Skeletal muscle satellite cell (primary cell): ENCODE measurements at regions not wholly inside any gene's neighbourhood (a gene's known extent, or its start where the extent isn't known, plus 50 kb on each side); places are given as distances from the start of the nearest gene placed in this dataset.
"Not testable (repeated sequence)": the region's sequence is repeated elsewhere in the genome, so short reads cannot be mapped to it uniquely, and the experiment has no call there.

ENCODE experiments used
- H3K27me3 ChIP-seq: 2 replicates; pipeline ENCODE4 v1.7.0; 2013; ENCODE audit warnings: low read length; ENCODE audit not compliant: control insufficient read depth, insufficient read depth
- H3K36me3 ChIP-seq: 2 replicates; pipeline ENCODE4 v1.7.0; 2013; ENCODE audit warnings: mild to moderate bottlenecking, control low read depth, low read length; ENCODE audit not compliant: insufficient read depth
- H3K4me1 ChIP-seq: 2 replicates; pipeline ENCODE4 v1.7.0; 2013; ENCODE audit warnings: low read length; ENCODE audit not compliant: control insufficient read depth, insufficient read depth
- H3K4me2 ChIP-seq: 2 replicates; pipeline ENCODE4 v1.7.0; 2013; ENCODE audit warnings: mild to moderate bottlenecking, low read length
- H3K4me3 ChIP-seq: 2 replicates; pipeline ENCODE4 v1.7.0; 2013; ENCODE audit warnings: low read length
- H3K9ac ChIP-seq: 2 replicates; pipeline ENCODE4 v1.7.0; 2013; ENCODE audit warnings: mild to moderate bottlenecking, low read depth, low read length, moderate library complexity
- H3K9me3 ChIP-seq: replicated peaks from 2 replicates; pipeline ENCODE4 v1.7.0; 2013; ENCODE audit warnings: mild to moderate bottlenecking, control low read depth, low read length

DNA sequence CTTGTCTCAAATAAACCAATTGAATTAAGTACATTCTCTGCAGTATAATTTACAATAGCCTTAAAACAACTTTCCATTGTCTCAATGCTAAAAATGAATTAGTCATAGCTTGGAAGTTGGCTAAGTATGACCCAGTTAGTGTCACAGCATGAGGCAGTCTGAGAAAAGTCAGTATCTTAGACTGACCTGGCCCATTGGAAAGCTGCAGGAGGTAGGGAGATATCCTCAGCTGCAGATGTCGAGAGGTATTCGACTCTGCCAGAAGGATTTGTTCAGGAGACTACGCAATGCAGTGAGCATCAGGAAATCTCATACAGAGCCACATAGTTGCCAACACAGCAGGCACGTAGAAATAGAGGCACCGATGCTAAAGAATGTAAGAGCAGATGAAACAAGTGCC is 350.9 kb upstream of the NRSN1 start:
- Histone ChIP-seq H3K4me1 (no peaks in the 10 kb centered on the region), H3K9ac (no peak overlapping the region), H3K4me3 (no peak overlapping the region)

GRCh38 chr6:23783901-23784300 is 342.1 kb upstream of the NRSN1 start:
- no peak overlapping the region for H3K4me3 ChIP-seq
- H3K4me2 ChIP-seq = no peak overlapping the region
- H3K4me1 ChIP-seq = no peaks in the 10 kb centered on the region
- no peaks in the 10 kb centered on the region for H3K36me3 ChIP-seq
- no peak overlapping the region for H3K9ac ChIP-seq
- no peaks in the 10 kb centered on the region for H3K9me3 ChIP-seq
- H3K27me3 ChIP-seq = no peaks in the 10 kb centered on the region

More for the DNA sequence above, 350.9 kb upstream of the NRSN1 start:
- H3K9me3 ChIP-seq = no peaks in the 10 kb centered on the region
- H3K4me2 ChIP-seq = no peak overlapping the region
- H3K27me3 ChIP-seq = no peaks in the 10 kb centered on the region
- no peaks in the 10 kb centered on the region for H3K36me3 ChIP-seq

GRCh38 chr6:23784301-23784919 is 341.6 kb upstream of the NRSN1 start:
- H3K4me3 ChIP-seq = no peak overlapping the region
- no peak overlapping the region for H3K9ac ChIP-seq
- H3K36me3 ChIP-seq = no peaks in the 10 kb centered on the region
- H3K9me3 ChIP-seq = no peaks in the 10 kb centered on the region
- no peak overlapping the region for H3K4me2 ChIP-seq
- H3K4me1 ChIP-seq = no peaks in the 10 kb centered on the region
- no peaks in the 10 kb centered on the region for H3K27me3 ChIP-seq

DNA sequence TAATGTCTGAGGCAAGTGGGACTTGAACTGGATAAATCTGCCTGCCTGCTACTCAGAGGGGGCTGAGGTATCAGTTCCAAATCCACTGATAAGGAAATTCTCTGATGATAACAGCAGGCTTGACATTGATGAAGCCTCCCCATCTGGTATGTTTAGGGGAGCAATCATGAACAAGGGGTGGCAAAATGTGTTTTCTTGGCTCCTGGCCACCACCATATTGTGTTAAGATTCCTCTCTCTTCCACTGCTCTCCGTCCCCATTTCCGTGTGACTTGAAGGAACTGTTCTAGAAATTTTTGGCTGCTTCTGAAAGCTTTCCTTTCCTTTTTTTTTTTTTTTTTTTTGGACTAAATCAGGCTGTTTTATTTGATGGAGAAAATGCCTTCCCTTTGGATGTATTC is 335.3 kb upstream of the NRSN1 start:
- Histone ChIP-seq H3K36me3 (no peaks in the 10 kb centered on the region), H3K9me3 (no peaks in the 10 kb centered on the region), H3K4me3 (no peak overlapping the region), H3K9ac (no peak overlapping the region), H3K27me3 (no peaks in the 10 kb centered on the region), H3K4me1 (no peaks in the 10 kb centered on the region), H3K4me2 (no peak overlapping the region)

DNA sequence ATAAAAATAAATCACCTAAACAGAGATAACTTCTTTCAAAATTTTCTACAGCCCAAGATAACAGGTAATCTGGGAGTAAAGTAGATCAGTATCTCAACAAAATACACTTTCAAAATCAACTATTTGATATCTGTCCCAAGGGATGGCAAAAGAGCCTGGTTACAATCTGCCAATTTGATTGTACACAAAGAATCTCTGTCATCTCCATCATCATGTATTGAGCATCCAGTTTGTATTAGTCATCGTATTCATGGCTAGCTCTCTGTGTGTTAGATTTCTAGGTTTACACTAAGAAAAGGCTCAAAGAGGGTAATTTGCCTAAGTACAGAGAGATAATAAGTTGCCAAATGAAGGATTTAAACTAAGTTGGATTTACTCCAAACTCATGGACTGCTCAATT is 329.0 kb upstream of the NRSN1 start:
- Histone ChIP-seq H3K4me1 (no peaks in the 10 kb centered on the region), H3K36me3 (no peaks in the 10 kb centered on the region), H3K9ac (no peak overlapping the region), H3K9me3 (no peaks in the 10 kb centered on the region), H3K4me3 (no peak overlapping the region), H3K4me2 (no peak overlapping the region), H3K27me3 (no peaks in the 10 kb centered on the region)

- not testable (repeated sequence) for H3K9ac ChIP-seq, H3K4me2 ChIP-seq, H3K27me3 ChIP-seq, H3K4me1 ChIP-seq, H3K9me3 ChIP-seq, H3K4me3 ChIP-seq, H3K36me3 ChIP-seq
Measured at GRCh38 chr6:23804289-23804688, 321.7 kb upstream of the NRSN1 start.

- not testable (repeated sequence) for H3K4me2 ChIP-seq, H3K9me3 ChIP-seq, H3K4me1 ChIP-seq, H3K4me3 ChIP-seq, H3K36me3 ChIP-seq, H3K27me3 ChIP-seq, H3K9ac ChIP-seq
Measured at GRCh38 chr6:23821141-23821540, 304.9 kb upstream of the NRSN1 start.

DNA sequence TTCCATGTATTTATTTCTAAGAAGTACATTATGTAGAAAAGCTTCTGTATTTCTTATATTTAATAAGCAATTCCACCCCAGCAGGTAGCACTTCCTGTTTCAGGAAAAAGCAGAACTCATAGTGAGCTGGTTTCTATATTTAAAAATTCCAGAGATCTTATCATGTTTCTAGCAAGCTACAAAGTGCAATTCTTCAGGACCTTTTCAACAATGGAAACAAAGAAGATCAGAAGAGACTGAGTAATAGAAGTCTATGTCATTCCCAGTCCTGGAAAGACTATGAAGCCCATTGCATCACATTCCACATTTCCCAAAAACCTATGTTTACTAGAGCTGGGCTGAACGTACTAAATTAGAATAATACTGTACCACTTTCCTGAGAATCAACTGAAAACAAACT is 302.6 kb upstream of the NRSN1 start:
- Histone ChIP-seq H3K9ac (no peak overlapping the region), H3K4me3 (no peak overlapping the region), H3K27me3 (no peaks in the 10 kb centered on the region), H3K36me3 (no peaks in the 10 kb centered on the region), H3K4me2 (no peak overlapping the region), H3K9me3 (no peaks in the 10 kb centered on the region), H3K4me1 (no peaks in the 10 kb centered on the region)

DNA sequence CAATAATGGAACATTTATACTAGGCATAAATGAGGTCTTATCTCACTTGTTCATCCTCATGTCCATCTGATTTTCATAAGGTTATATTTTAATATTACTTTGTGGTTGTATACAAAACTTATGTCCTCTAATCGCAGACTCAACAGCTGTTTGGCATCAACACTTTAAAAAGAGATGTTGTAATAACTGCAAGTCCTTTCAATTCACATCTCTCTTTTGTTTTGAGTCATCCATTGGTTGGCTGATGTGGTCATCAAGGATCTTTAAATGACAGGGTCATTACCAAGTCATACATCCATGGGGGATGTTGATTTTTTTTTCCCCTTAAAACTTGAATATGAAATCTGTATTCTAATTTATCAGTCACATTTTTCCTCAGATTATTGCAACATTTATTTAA is 299.4 kb upstream of the NRSN1 start:
- Histone ChIP-seq H3K9me3 (no peaks in the 10 kb centered on the region), H3K4me1 (no peaks in the 10 kb centered on the region), H3K27me3 (no peaks in the 10 kb centered on the region)

DNA sequence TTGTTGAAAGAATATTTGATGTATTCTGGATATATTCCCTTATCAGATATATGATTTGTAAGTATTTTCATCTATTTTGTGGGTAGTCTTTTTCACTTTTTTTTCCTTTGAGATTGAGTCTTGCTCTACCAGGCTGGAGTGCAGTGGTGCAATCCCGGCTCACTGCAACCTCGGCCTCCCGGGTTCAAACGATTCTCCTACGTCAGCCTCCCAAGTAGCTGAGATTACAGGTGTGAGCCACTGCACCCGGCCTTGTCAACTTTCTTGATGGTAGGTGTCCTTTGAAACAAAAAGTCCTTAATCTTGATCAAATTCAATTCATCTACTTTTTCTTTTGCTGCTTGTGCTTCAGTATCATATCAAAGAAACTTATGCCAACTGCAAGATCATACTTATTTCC is 297.2 kb upstream of the NRSN1 start:
- no peaks in the 10 kb centered on the region for H3K9me3 ChIP-seq
- no peaks in the 10 kb centered on the region for H3K36me3 ChIP-seq
- no peaks in the 10 kb centered on the region for H3K4me1 ChIP-seq
- no peak overlapping the region for H3K4me2 ChIP-seq
- no peaks in the 10 kb centered on the region for H3K27me3 ChIP-seq
- no peak overlapping the region for H3K9ac ChIP-seq
- no peak overlapping the region for H3K4me3 ChIP-seq

More for the DNA sequence above, 299.4 kb upstream of the NRSN1 start:
- Histone ChIP-seq H3K4me3 (no peak overlapping the region), H3K36me3 (no peaks in the 10 kb centered on the region), H3K4me2 (no peak overlapping the region), H3K9ac (no peak overlapping the region)

- no peak overlapping the region for H3K9ac ChIP-seq
- H3K9me3 ChIP-seq = no peaks in the 10 kb centered on the region
- no peaks in the 10 kb centered on the region for H3K4me1 ChIP-seq
- no peaks in the 10 kb centered on the region for H3K36me3 ChIP-seq
- no peaks in the 10 kb centered on the region for H3K27me3 ChIP-seq
- H3K4me3 ChIP-seq = no peak overlapping the region
- H3K4me2 ChIP-seq = no peak overlapping the region
Measured at GRCh38 chr6:23841116-23841515, 284.9 kb upstream of the NRSN1 start.

DNA sequence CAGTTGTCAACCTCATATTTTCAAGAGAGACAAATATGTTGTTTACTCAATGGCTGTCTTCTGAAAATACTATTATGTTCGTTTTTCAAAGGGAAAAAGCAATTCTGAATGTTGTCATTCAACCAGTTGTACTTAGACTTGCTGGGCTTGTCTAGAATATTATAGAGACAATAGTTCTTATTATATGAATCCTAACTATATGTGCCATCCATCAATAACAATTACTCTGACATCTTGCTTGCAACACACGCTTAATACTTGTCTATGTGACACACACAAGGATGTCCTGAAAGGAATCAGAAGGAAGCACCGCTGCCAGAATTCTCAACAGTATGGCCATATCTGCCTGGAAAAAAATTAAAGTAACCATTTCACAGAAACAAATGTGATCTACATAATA is 283.3 kb upstream of the NRSN1 start:
- H3K4me3 ChIP-seq = no peak overlapping the region
- H3K27me3 ChIP-seq = no peaks in the 10 kb centered on the region
- H3K4me2 ChIP-seq = no peak overlapping the region
- no peak overlapping the region for H3K9ac ChIP-seq
- H3K36me3 ChIP-seq = no peaks in the 10 kb centered on the region
- no peaks in the 10 kb centered on the region for H3K4me1 ChIP-seq
- no peaks in the 10 kb centered on the region for H3K9me3 ChIP-seq
